A673 (cell line): ENCODE measurements at regions not wholly inside any gene's neighbourhood (a gene's known extent, or its start where the extent isn't known, plus 50 kb on each side); places are given as distances from the start of the nearest gene placed in this dataset.

Experiments
- BruUV-seq: library from RNA; stranded (reverse); fragments of 400-500 nt; replicated peaks from 2 replicates; lab custom pipeline; 2021; lab: Mats Ljungman, UMichigan
- CTCF ChIA-PET: fragments of 300-600 bp; sonication (Branson Sonifier 250); formaldehyde crosslinking; loops from one replicate; lab custom pipeline; 2022; ENCODE audit warnings: antibody characterized with exemption; lab: Charles Lee
- POLR2A ChIA-PET: fragments of 300-600 bp; sonication (Branson Sonifier 250); formaldehyde crosslinking; loops from one replicate; lab custom pipeline; 2022; ENCODE audit warnings: antibody characterized with exemption; ENCODE audit not compliant: low non-redundant PET; lab: Charles Lee
- DNase-seq: peaks from one replicate; pipeline ENCODE4 v3.0.0-alpha.2; 2015; ENCODE audit warnings: low spot score
- H3K27ac ChIP-seq: fragments of 200-600 bp; sonication (generic); 2 replicates; pipeline ENCODE4 v1.5.1; 2016; ENCODE audit warnings: mixed run types, low read depth, mild to moderate bottlenecking, mixed read lengths, antibody characterized with exemption, low read length; ENCODE audit not compliant: poor library complexity, severe bottlenecking
- H3K27me3 ChIP-seq: fragments of 200-600 bp; sonication (generic); replicated peaks from 2 replicates; pipeline ENCODE4 v1.6.1; 2017; ENCODE audit warnings: mixed run types, low read depth, mild to moderate bottlenecking, mixed read lengths, antibody characterized with exemption, low read length; ENCODE audit not compliant: insufficient read depth, poor library complexity
- H3K36me3 ChIP-seq: fragments of 200-600 bp; sonication (generic); 2 replicates; pipeline ENCODE4 v1.6.1; 2016; ENCODE audit warnings: mixed run types, mild to moderate bottlenecking, mixed read lengths, antibody characterized with exemption, low read length; ENCODE audit not compliant: insufficient read depth, poor library complexity, severe bottlenecking
- H3K4me1 ChIP-seq: fragments of 200-600 bp; sonication (generic); 2 replicates; pipeline ENCODE4 v1.6.1; 2017; ENCODE audit warnings: mixed run types, mild to moderate bottlenecking, mixed read lengths, antibody characterized with exemption, low read length; ENCODE audit not compliant: insufficient read depth, poor library complexity, severe bottlenecking
- H3K4me3 ChIP-seq: fragments of 200-600 bp; sonication (generic); 2 replicates; pipeline ENCODE4 v1.5.1; 2016; ENCODE audit warnings: low read depth, mixed run types, mild to moderate bottlenecking, mixed read lengths, low read length; ENCODE audit not compliant: poor library complexity, severe bottlenecking
- H3K9me3 ChIP-seq: fragments of 200-600 bp; sonication (generic); 2 replicates; pipeline ENCODE4 v1.6.1; 2016; ENCODE audit warnings: mixed run types, low read depth, mild to moderate bottlenecking, mixed read lengths, antibody characterized with exemption, low read length; ENCODE audit not compliant: poor library complexity, severe bottlenecking
- EZH2 ChIP-seq: fragments of 200-600 bp; sonication (generic); IDR thresholded peaks from 2 replicates; pipeline ENCODE4 v1.6.1; 2017; ENCODE audit warnings: borderline replicate concordance, low read depth, mild to moderate bottlenecking, mixed read lengths, antibody characterized with exemption, low read length; ENCODE audit not compliant: poor library complexity, severe bottlenecking
- intact Hi-C: fragments of 100-400 bp; cut with micrococcal nuclease; formaldehyde crosslinking; loops from one replicate; pipeline ENCODE4 v1.10.0; 2022; ENCODE audit not compliant: unreplicated experiment
- TF ChIP-seq, protein P1 (sequence below): fragments of 300-800, 200-600 bp; sonication (generic); conservative IDR thresholded peaks from 2 replicates; pipeline ENCODE4 v1.5.1; 2017; ENCODE audit warnings: low read depth, mild to moderate bottlenecking, antibody characterized with exemption, low read length, moderate library complexity, mixed read lengths

DNA sequence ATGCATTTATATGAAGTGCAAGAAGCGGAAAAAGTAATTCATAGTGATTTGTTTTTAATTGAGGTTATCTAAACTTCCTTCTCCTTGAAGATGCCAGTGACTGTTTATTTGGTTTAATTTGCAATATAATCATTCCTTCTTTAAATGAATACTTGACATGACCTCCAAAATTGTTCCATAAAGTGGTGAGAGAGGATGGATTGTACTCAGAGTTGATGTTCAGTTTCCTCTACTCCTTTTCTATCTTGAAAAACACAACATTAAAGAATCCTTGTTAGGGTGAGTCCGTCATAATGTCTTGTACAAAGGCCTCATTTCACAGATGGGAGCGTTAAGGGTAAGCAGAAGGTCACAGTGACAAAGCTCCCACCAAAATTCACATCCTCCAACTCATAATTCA is 756.1 kb upstream of the KLHL29 start:
- ChIA-PET CTCF (no interaction called here), POLR2A (no interaction called here)
- no peak overlapping the region for H3K4me3 ChIP-seq
- H3K27ac ChIP-seq, result no peak overlapping the region
- no TSS peak for BruUV-seq
- H3K9me3 ChIP-seq, result no peaks in the 10 kb centered on the region
- intact Hi-C loops, result no loop called here
- no peak for TF ChIP-seq EZH2
- TF ChIP-seq, protein P1, sequence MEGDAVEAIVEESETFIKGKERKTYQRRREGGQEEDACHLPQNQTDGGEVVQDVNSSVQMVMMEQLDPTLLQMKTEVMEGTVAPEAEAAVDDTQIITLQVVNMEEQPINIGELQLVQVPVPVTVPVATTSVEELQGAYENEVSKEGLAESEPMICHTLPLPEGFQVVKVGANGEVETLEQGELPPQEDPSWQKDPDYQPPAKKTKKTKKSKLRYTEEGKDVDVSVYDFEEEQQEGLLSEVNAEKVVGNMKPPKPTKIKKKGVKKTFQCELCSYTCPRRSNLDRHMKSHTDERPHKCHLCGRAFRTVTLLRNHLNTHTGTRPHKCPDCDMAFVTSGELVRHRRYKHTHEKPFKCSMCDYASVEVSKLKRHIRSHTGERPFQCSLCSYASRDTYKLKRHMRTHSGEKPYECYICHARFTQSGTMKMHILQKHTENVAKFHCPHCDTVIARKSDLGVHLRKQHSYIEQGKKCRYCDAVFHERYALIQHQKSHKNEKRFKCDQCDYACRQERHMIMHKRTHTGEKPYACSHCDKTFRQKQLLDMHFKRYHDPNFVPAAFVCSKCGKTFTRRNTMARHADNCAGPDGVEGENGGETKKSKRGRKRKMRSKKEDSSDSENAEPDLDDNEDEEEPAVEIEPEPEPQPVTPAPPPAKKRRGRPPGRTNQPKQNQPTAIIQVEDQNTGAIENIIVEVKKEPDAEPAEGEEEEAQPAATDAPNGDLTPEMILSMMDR, result no peak
- DNase-seq, result no peak
- no peaks in the 10 kb centered on the region for H3K27me3 ChIP-seq
- H3K4me1 ChIP-seq, result no peaks in the 10 kb centered on the region
- H3K36me3 ChIP-seq, result no peaks in the 10 kb centered on the region

DNA sequence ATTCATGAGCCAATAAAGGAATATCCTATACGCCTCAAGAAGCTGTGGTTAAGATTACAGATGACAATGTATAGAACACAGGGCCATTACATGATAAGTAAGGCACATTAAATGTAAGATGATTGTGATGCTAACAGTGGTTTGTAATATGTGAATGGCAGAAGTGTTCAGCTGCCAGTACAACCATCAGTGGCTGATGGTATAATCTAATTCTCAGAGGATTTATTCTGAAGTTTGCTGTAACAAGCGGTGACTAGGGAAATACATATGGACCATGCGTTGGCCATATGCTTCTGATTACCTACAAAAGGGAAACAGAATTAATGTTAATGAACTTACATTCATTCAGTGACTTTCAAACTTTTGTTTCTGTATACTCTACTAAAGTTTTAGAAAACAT is 750.8 kb upstream of the KLHL29 start:
- ChIA-PET CTCF (no interaction called here), POLR2A (no interaction called here)
- no TSS peak for BruUV-seq
- Histone ChIP-seq H3K36me3 (no peaks in the 10 kb centered on the region), H3K27me3 (no peaks in the 10 kb centered on the region), H3K4me1 (no peaks in the 10 kb centered on the region), H3K4me3 (no peak overlapping the region), H3K9me3 (no peaks in the 10 kb centered on the region), H3K27ac (no peak overlapping the region)
- TF ChIP-seq, protein P1, result no peak
- no peak for TF ChIP-seq EZH2
- intact Hi-C loops, result no loop called here
- DNase-seq, result no peak

DNA sequence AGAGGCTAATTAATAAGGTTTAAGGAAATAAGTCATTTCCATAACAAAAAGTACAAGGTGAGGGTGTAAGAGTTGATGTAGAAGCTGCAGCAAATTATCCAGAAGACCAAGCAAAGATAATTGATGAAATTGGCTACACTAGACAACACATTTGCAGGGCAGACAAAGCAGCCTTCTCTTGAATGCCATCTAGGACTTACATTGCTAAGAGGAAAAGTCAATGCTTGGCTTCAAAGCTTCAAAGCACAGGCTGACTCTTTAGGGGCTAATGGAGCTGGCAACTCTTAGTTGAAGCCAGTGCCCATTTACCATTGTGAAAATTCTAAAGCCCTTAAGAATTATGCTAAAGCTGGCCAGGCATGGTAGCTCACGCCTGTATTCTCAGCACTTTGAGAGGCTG is 728.6 kb upstream of the KLHL29 start:
- no peak overlapping the region for H3K4me3 ChIP-seq
- CTCF ChIA-PET, result no interaction called here
- TF ChIP-seq, protein P1, result no peak
- no peak for TF ChIP-seq EZH2
- DNase-seq, result no peak
- H3K27ac ChIP-seq, result no peak overlapping the region
- POLR2A ChIA-PET, result no interaction called here
- H3K4me1 ChIP-seq, result no peaks in the 10 kb centered on the region
- intact Hi-C loops, result no loop called here
- no peaks in the 10 kb centered on the region for H3K9me3 ChIP-seq
- H3K36me3 ChIP-seq, result no peaks in the 10 kb centered on the region
- H3K27me3 ChIP-seq, result no peaks in the 10 kb centered on the region
- no TSS peak for BruUV-seq
